IMR-90 (cell line): ENCODE measurements at regions not wholly inside any gene's neighbourhood (a gene's known extent, or its start where the extent isn't known, plus 50 kb on each side); places are given as distances from the start of the nearest gene placed in this dataset.
A peak's percentile ranks its signal among the peaks of the same experiment; 100 is the strongest.

Experiments used
- ATAC-seq: fragments of 200-7000 bp; cut with Tn5 transposase; 2 replicates; pipeline ENCODE4 v1.9.1; 2020; ENCODE audit warnings: low read depth, mild to moderate bottlenecking, moderate library complexity
- BruUV-seq: library from RNA; stranded (reverse); fragments of 400-500 nt; replicated peaks from 2 replicates; lab custom pipeline; 2021; lab: Mats Ljungman, UMichigan
- CTCF ChIA-PET: fragments of 300-600 bp; formaldehyde crosslinking; extraction: SDS; loops from one replicate; lab custom pipeline; 2021; ENCODE audit warnings: antibody characterized with exemption; lab: Yijun Ruan, JAX
- POLR2A ChIA-PET: fragments of 300-600 bp; sonication (Branson Sonifier 250); formaldehyde crosslinking; loops from one replicate; lab custom pipeline; 2022; ENCODE audit warnings: antibody characterized with exemption; ENCODE audit not compliant: unreplicated experiment; lab: Charles Lee
- DNase-seq: peaks from one replicate; pipeline ENCODE4 v3.0.0; 2013
- H2AFZ ChIP-seq: replicated peaks from 2 replicates; pipeline ENCODE3; 2013; ENCODE audit warnings: low read length, mild to moderate bottlenecking; ENCODE audit not compliant: poor library complexity
- H2AK5ac ChIP-seq: 2 replicates; pipeline ENCODE4 v1.6.1; 2013; ENCODE audit warnings: low read depth, low read length, inconsistent platforms
- H2AK9ac ChIP-seq: replicated peaks from 2 replicates; pipeline ENCODE3; 2013; ENCODE audit warnings: mild to moderate bottlenecking, low read depth, low read length, moderate library complexity; ENCODE audit not compliant: poor library complexity
- H2BK120ac ChIP-seq: 2 replicates; pipeline ENCODE4 v1.6.1; 2013; ENCODE audit warnings: low read depth, low read length, inconsistent platforms
- H2BK15ac ChIP-seq: 3 replicates; pipeline ENCODE4 v1.6.1; 2013; ENCODE audit warnings: low read depth, low read length, inconsistent platforms
- H2BK20ac ChIP-seq: 2 replicates; pipeline ENCODE4 v1.6.1; 2013; ENCODE audit warnings: low read depth, mild to moderate bottlenecking, inconsistent platforms, low read length, moderate library complexity
- H2BK5ac ChIP-seq: 2 replicates; pipeline ENCODE4 v1.6.1; 2013; ENCODE audit warnings: mild to moderate bottlenecking, low read depth, low read length, inconsistent platforms; ENCODE audit not compliant: poor library complexity, severe bottlenecking
- H3K14ac ChIP-seq: replicated peaks from 2 replicates; pipeline ENCODE4 v1.6.1; 2013; ENCODE audit warnings: low read depth, low read length, inconsistent platforms
- H3K18ac ChIP-seq: 2 replicates; pipeline ENCODE4 v1.6.1; 2013; ENCODE audit warnings: low read depth, low read length, control low read depth
- H3K23ac ChIP-seq: 2 replicates; pipeline ENCODE4 v1.6.1; 2013; ENCODE audit warnings: low read depth, low read length, inconsistent platforms
- H3K27ac ChIP-seq: 2 replicates; pipeline ENCODE4 v1.5.1; 2013; ENCODE audit warnings: mild to moderate bottlenecking, control low read depth, low read length; ENCODE audit not compliant: insufficient read depth
- H3K27me3 ChIP-seq: 2 replicates; pipeline ENCODE4 v1.6.1; 2013; ENCODE audit warnings: low read length; ENCODE audit not compliant: control insufficient read depth, insufficient read depth
- H3K36me3 ChIP-seq: 2 replicates; pipeline ENCODE4 v1.6.1; 2013; ENCODE audit warnings: low read length, mixed read lengths; ENCODE audit not compliant: control insufficient read depth, insufficient read depth
- H3K4ac ChIP-seq: 2 replicates; pipeline ENCODE4 v1.6.1; 2013; ENCODE audit warnings: low read depth, low read length, inconsistent platforms
- H3K4me1 ChIP-seq: 2 replicates; pipeline ENCODE4 v1.6.1; 2013; ENCODE audit warnings: low read length, mixed read lengths; ENCODE audit not compliant: control insufficient read depth, insufficient read depth
- H3K4me2 ChIP-seq: 2 replicates; pipeline ENCODE4 v1.6.1; 2013; ENCODE audit warnings: low read depth, mild to moderate bottlenecking, control low read depth, low read length, moderate library complexity
- H3K4me3 ChIP-seq: 2 replicates; pipeline ENCODE4 v1.5.1; 2013; ENCODE audit warnings: low read depth, mild to moderate bottlenecking, control low read depth, low read length, moderate library complexity; ENCODE audit not compliant: insufficient read depth
- H3K56ac ChIP-seq: 2 replicates; pipeline ENCODE4 v1.6.1; 2013; ENCODE audit warnings: low read length, inconsistent platforms; ENCODE audit not compliant: insufficient read depth; ENCODE audit errors: extremely low read depth
- H3K79me1 ChIP-seq, 2 experiments: 2 replicates each; pipeline ENCODE4 v1.6.1; 2013; ENCODE audit warnings: low read length in 2 of 2, inconsistent platforms in 1 of 2, low read depth in 1 of 2
- H3K9ac ChIP-seq: 2 replicates; pipeline ENCODE4 v1.6.1; 2013; ENCODE audit warnings: low read depth, low read length, control low read depth
- H3K9me1 ChIP-seq: 2 replicates; pipeline ENCODE4 v1.6.1; 2013; ENCODE audit warnings: low read length, inconsistent platforms; ENCODE audit not compliant: insufficient read depth
- H3K9me3 ChIP-seq: 2 replicates; pipeline ENCODE4 v1.6.1; 2013; ENCODE audit warnings: low read length; ENCODE audit not compliant: control insufficient read depth, insufficient read depth
- H4K20me1 ChIP-seq: 2 replicates; pipeline ENCODE4 v1.6.1; 2013; ENCODE audit warnings: low read length, inconsistent platforms; ENCODE audit not compliant: insufficient read depth
- H4K5ac ChIP-seq: 2 replicates; pipeline ENCODE4 v1.6.1; 2013; ENCODE audit warnings: mild to moderate bottlenecking, low read depth, low read length, control low read depth
- H4K8ac ChIP-seq, 2 experiments: 2 replicates each; pipeline ENCODE4 v1.6.1; 2013; ENCODE audit warnings: low read depth in 2 of 2, low read length in 2 of 2, control low read depth in 1 of 2, inconsistent platforms in 1 of 2
- H4K91ac ChIP-seq: 2 replicates; pipeline ENCODE4 v1.6.1; 2013; ENCODE audit warnings: low read depth, low read length, inconsistent platforms; ENCODE audit not compliant: insufficient read depth
- BHLHE40 ChIP-seq: fragments of 150-350 bp; IDR thresholded peaks from 2 replicates; pipeline ENCODE4 v1.6.1; 2016; ENCODE audit warnings: mild to moderate bottlenecking, low read depth, low read length
- CHD1 ChIP-seq: IDR thresholded peaks from 2 replicates; pipeline ENCODE4 v1.6.1; 2012; ENCODE audit warnings: low read depth, low read length, improper control_type of control experiment
- FOS ChIP-seq: fragments of 150-350 bp; IDR thresholded peaks from 2 replicates; pipeline ENCODE4 v1.6.1; 2016; ENCODE audit warnings: low read depth, low read length
- MAFK ChIP-seq: IDR thresholded peaks from 2 replicates; pipeline ENCODE4 v1.6.1; 2012; ENCODE audit warnings: low read depth, low read length, improper control_type of control experiment
- MAZ ChIP-seq: IDR thresholded peaks from 2 replicates; pipeline ENCODE4 v1.6.1; 2012; ENCODE audit warnings: low read depth, mild to moderate bottlenecking, low read length, improper control_type of control experiment, moderate library complexity, borderline replicate concordance
- MXI1 ChIP-seq: IDR thresholded peaks from 2 replicates; pipeline ENCODE4 v1.6.1; 2012; ENCODE audit warnings: low read depth, mild to moderate bottlenecking, low read length, moderate library complexity, borderline replicate concordance
- NFE2L2 ChIP-seq: fragments of 150-350 bp; IDR thresholded peaks from 2 replicates; pipeline ENCODE4 v1.6.1; 2016; ENCODE audit warnings: low read depth, mild to moderate bottlenecking, low read length
- POLR2A ChIP-seq: IDR thresholded peaks from 2 replicates; pipeline ENCODE4 v1.6.1; 2012; ENCODE audit warnings: mild to moderate bottlenecking, low read depth, low read length
- RAD21 ChIP-seq: IDR thresholded peaks from 2 replicates; pipeline ENCODE4 v1.6.1; 2012; ENCODE audit warnings: low read length, improper control_type of control experiment
- SMC3 ChIP-seq: fragments of 150-350 bp; IDR thresholded peaks from 2 replicates; pipeline ENCODE4 v1.6.1; 2016; ENCODE audit warnings: low read depth, mild to moderate bottlenecking, antibody characterized with exemption, low read length, moderate library complexity
- WGBS, 2 experiments: methylation state at CpG; one replicate each; pipeline versions ENCODE4 v1.1.5 to v1.1.7; 2013; ENCODE audit warnings: missing lambda C conversion rate in 2 of 2; ENCODE audit not compliant: insufficient read length in 1 of 2; ENCODE audit errors: extremely low coverage in 2 of 2; 5-methylcytosine and 5-hydroxymethylcytosine counted together
- dilution Hi-C: fragments of 300-500 bp; cut with HindIII; formaldehyde crosslinking; loops from one replicate; pipeline ENCODE4 v1.14.3; 2018; ENCODE audit warnings: low sequenced_read_pairs; ENCODE audit not compliant: unreplicated experiment
- in situ Hi-C: fragments of 300-500 bp; cut with MboI; formaldehyde crosslinking; loops from 3 replicates; pipeline ENCODE4 v1.14.3; 2019; ENCODE audit warnings: low sequenced_read_pairs, inconsistent platforms, mixed read lengths
- intact Hi-C: fragments of 100-400 bp; cut with micrococcal nuclease; formaldehyde crosslinking; loops from 2 replicates; pipeline ENCODE4 v1.10.0; 2022
- TF ChIP-seq, protein P1 (sequence below): conservative IDR thresholded peaks from 2 replicates; pipeline ENCODE4 v1.5.1; 2012; ENCODE audit warnings: mild to moderate bottlenecking, low read depth, low read length, improper control_type of control experiment
- TF ChIP-seq, protein P2 (sequence below): fragments of 150-350 bp; IDR thresholded peaks from 2 replicates; pipeline ENCODE4 v1.6.1; 2017; ENCODE audit warnings: mild to moderate bottlenecking, antibody characterized with exemption, low read length, low read depth

GRCh38 chr12:42730291-42730690, 140.7 kb upstream of the PRICKLE1 start:
- Histone ChIP-seq H2BK5ac (no peak overlapping the region), H2BK15ac (no peak overlapping the region), H3K14ac (no peak overlapping the region), H3K36me3 (no peaks in the 10 kb centered on the region), H2BK20ac (0 out of 2 replicates have a peak overlapping the region, but pooled peaks have one; percentile 18), H3K9ac (no peak overlapping the region), H4K8ac (no peak overlapping the region; a peak in 1 of 4 replicates), H4K91ac (no peak overlapping the region), H2AK9ac (no peak overlapping the region), H3K4me1 (peaks cover 5% of the 10 kb centered on the region; the same call in 1 of the 2 replicates), H3K4me2 (no peak overlapping the region), H4K20me1 (no peaks in the 10 kb centered on the region), H3K9me3 (peaks cover 9% of the 10 kb centered on the region), H3K4ac (no peak overlapping the region), H2AK5ac (no peak overlapping the region), H3K9me1 (no peaks in the 10 kb centered on the region), H3K79me1 (no peaks in the 10 kb centered on the region), H3K23ac (no peak overlapping the region), H3K18ac (no peak overlapping the region), H3K4me3 (no peak overlapping the region), H4K5ac (no peak overlapping the region), H2BK120ac (no peak overlapping the region), H3K27ac (no peak overlapping the region), H3K56ac (no peak overlapping the region), H2AFZ (no peak overlapping the region), H3K27me3 (no peaks in the 10 kb centered on the region)
- ATAC-seq (no peak), DNase-seq (peak; percentile 39)
- intact Hi-C loops (no loop called here), in situ Hi-C loops (no loop called here), dilution Hi-C loops (no loop called here)
- TF ChIP-seq MXI1 (no peak), CHD1 (no peak), SMC3 (no peak), NFE2L2 (no peak), FOS (no peak), BHLHE40 (no peak), POLR2A (no peak), MAZ (no peak), MAFK (no peak), RAD21 (no peak)
- TF ChIP-seq, protein P1, sequence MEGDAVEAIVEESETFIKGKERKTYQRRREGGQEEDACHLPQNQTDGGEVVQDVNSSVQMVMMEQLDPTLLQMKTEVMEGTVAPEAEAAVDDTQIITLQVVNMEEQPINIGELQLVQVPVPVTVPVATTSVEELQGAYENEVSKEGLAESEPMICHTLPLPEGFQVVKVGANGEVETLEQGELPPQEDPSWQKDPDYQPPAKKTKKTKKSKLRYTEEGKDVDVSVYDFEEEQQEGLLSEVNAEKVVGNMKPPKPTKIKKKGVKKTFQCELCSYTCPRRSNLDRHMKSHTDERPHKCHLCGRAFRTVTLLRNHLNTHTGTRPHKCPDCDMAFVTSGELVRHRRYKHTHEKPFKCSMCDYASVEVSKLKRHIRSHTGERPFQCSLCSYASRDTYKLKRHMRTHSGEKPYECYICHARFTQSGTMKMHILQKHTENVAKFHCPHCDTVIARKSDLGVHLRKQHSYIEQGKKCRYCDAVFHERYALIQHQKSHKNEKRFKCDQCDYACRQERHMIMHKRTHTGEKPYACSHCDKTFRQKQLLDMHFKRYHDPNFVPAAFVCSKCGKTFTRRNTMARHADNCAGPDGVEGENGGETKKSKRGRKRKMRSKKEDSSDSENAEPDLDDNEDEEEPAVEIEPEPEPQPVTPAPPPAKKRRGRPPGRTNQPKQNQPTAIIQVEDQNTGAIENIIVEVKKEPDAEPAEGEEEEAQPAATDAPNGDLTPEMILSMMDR = no peak
- TF ChIP-seq, protein P2, sequence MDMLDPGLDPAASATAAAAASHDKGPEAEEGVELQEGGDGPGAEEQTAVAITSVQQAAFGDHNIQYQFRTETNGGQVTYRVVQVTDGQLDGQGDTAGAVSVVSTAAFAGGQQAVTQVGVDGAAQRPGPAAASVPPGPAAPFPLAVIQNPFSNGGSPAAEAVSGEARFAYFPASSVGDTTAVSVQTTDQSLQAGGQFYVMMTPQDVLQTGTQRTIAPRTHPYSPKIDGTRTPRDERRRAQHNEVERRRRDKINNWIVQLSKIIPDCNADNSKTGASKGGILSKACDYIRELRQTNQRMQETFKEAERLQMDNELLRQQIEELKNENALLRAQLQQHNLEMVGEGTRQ = no peak
- BruUV-seq = no TSS peak
- CTCF ChIA-PET = interaction anchor here (0.6 kb wide), 1 partner anchor 15 kb away, joined by 3 read pairs; no protein-coding TSS in a partner anchor
- POLR2A ChIA-PET = no interaction called here
- no CpG with 5 or more reads among the region's 4 CpGs for WGBS, 2 experiments
